ENCODE measurements at regions not wholly inside any gene's neighbourhood (a gene's known extent, or its start where the extent isn't known, plus 50 kb on each side); places are given as distances from the start of the nearest gene placed in this dataset.

DNA sequence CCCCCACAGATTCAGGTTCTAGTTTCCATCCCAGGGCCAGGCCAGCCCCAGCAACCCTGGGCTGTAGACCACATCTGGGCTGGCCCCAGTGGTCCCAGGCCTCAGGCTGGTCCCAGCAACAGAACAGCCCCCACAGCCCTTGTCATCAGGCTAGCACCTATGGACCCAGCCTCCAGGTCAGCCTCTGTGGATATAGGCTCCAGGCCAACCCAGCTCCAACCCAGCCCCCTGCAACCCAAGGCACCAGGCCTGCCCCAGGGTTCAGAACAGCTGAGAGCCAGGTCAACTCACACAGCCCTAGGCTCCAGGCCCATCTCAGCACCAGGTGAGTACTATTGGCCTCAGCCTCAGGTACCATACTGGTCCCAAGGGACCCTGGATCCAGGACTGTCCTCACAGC is 155.3 kb downstream of the PWWP3B start:
- TF ChIP-seq GATA2 (IDR thresholded peaks at IDR 0.05; ENCODE audit: low read depth, low read length) (no peak), GATA3 (IDR thresholded peaks at IDR 0.05; ENCODE audit: low read depth, low read length) (no peak)

DNA sequence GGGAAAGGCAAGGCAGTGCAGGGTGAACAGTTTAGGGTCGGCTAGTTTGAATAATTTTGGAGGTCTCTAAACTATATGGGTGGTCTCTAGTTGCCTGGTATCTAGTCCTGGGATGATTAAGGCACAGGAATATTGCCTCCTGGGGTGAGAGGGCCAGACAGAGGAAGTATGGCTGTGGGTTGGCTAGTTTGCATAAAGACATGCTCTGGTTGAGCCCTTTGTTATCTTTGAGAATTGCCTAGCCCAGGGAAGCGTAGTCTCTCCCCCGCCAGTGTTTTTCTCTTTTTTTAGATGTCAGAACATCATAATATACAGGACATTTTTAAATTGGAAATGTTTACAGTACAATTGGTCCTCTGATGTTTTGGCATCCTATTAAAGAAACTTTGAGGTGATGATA is 163.5 kb downstream of the PWWP3B start:
- TF ChIP-seq GATA3 (IDR thresholded peaks at IDR 0.05; ENCODE audit: low read depth, low read length) (no peak), GATA2 (IDR thresholded peaks at IDR 0.05; ENCODE audit: low read depth, low read length) (no peak)

GRCh38 chrX:106341823-106342222 is 173.7 kb downstream of the PWWP3B start:
- TF ChIP-seq GATA2 (IDR thresholded peaks at IDR 0.05; ENCODE audit: low read depth, low read length) (no peak), GATA3 (IDR thresholded peaks at IDR 0.05; ENCODE audit: low read depth, low read length) (no peak)

- TF ChIP-seq GATA3 (IDR thresholded peaks at IDR 0.05; ENCODE audit: low read depth, low read length) (no peak), GATA2 (IDR thresholded peaks at IDR 0.05; ENCODE audit: low read depth, low read length) (no peak)
These were observed 188.5 kb downstream of the PWWP3B start for GRCh38 chrX:106356580-106356979.

DNA sequence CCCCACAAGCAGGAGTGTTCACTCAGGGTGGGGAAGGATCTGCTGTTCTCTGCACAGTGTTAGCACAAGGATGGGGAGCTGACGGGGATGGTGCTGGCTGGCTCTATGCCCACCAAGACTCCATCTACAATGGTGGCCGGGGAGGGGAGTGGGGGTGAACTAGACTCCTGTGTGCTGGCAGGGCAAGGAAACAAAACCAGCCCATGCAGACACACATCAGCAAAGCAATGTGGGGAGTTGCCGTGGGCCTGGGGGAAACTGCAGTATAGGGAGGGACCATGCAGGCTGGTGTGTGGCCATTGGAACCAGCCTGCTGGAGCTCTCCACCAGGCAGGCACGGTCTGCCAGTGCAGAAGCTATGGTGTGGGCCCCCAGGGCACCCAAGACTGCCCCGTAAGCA is 195.1 kb downstream of the PWWP3B start:
- no peak for TF ChIP-seq GATA3 (IDR thresholded peaks at IDR 0.05; ENCODE audit: low read depth, low read length)
- TF ChIP-seq GATA2 (IDR thresholded peaks at IDR 0.05; ENCODE audit: low read depth, low read length) = no peak

- TF ChIP-seq GATA2 (IDR thresholded peaks at IDR 0.05; ENCODE audit: low read depth, low read length) (no peak), GATA3 (IDR thresholded peaks at IDR 0.05; ENCODE audit: low read depth, low read length) (no peak)
These were observed 210.5 kb downstream of the PWWP3B start for GRCh38 chrX:106378616-106379015.

GRCh38 chrX:106391284-106391911 is 220.4 kb upstream of the RADX start:
- no peak for TF ChIP-seq GATA2 (IDR thresholded peaks at IDR 0.05; ENCODE audit: low read depth, low read length)
- TF ChIP-seq GATA3 (IDR thresholded peaks at IDR 0.05; ENCODE audit: low read depth, low read length) = no peak

GRCh38 chrX:106392346-106392745 is 219.4 kb upstream of the RADX start:
- TF ChIP-seq GATA2 (IDR thresholded peaks at IDR 0.05; ENCODE audit: low read depth, low read length) (no peak), GATA3 (IDR thresholded peaks at IDR 0.05; ENCODE audit: low read depth, low read length) (no peak)

DNA sequence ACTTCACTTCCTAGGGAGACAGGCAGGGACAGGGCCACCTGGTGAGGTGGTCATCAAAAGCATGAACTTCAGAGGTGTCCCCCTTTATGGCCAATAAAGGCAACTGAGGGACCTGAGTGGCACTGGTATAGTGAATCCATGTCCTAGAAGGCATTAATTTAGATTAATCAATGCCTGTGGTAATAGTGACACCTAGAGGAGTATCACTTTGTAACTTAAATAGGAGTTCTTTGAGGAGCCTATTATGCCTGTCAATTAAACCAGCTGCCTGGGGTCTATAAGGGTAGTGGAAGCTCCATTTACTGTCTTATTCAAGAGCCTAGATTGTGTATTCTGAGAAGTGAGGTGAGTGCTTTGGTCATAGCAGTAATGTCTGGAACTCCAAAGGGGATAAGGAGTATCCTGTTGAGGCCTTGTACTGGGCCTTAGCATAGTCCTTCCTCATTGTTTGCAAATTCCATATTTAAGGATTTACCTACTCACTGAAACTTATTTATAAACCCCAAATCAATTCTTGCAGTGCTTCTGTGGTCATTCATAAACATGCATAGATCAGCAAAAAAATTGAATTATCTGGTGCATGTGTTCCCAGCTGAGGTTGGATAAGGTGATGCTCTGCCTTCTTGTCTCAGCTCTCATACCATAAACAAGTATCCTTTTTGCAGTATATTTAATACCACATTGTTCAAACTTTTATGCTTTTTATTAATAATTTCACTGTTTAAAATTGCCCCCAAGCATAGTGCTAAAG is 213.8 kb upstream of the RADX start:
- no peak for TF ChIP-seq GATA3 (IDR thresholded peaks at IDR 0.05; ENCODE audit: low read depth, low read length)
- TF ChIP-seq GATA2 (IDR thresholded peaks at IDR 0.05; ENCODE audit: low read depth, low read length) = no peak

- TF ChIP-seq GATA2 (IDR thresholded peaks at IDR 0.05; ENCODE audit: low read depth, low read length) (no peak), GATA3 (IDR thresholded peaks at IDR 0.05; ENCODE audit: low read depth, low read length) (no peak)
These were observed 209.7 kb upstream of the RADX start for GRCh38 chrX:106401965-106402559.

GRCh38 chrX:106404512-106404911 is 207.3 kb upstream of the RADX start:
- no peak for TF ChIP-seq GATA3 (IDR thresholded peaks at IDR 0.05; ENCODE audit: low read depth, low read length)
- TF ChIP-seq GATA2 (IDR thresholded peaks at IDR 0.05; ENCODE audit: low read depth, low read length) = no peak

- TF ChIP-seq GATA2 (IDR thresholded peaks at IDR 0.05; ENCODE audit: low read depth, low read length) (peak; percentile 16; the same call in 1 of the 2 replicates), GATA3 (IDR thresholded peaks at IDR 0.05; ENCODE audit: low read depth, low read length) (no peak)
These were observed 196.4 kb upstream of the RADX start for GRCh38 chrX:106415276-106415895.

DNA sequence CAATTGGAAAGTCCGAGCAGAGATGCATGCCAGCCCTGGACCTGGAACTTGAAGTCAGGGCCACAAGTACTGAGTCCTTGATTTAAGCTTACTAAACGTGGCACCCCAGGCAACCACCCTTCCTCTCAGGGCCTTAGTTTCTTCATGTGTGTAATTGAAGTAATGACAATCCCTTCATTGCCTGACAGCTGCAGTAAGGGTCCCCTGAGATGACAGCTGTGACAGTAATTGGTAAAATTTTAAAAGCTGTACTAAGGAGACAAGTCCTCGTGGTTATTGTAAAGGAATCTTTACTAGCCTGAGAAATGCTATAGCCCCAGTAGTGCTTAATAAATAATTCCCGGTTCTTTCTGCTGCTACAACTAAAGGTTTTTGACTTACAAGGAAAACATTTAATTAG is 175.1 kb upstream of the RADX start:
- TF ChIP-seq GATA3 (IDR thresholded peaks at IDR 0.05; ENCODE audit: low read depth, low read length) (no peak), GATA2 (IDR thresholded peaks at IDR 0.05; ENCODE audit: low read depth, low read length) (no peak)

- TF ChIP-seq GATA3 (IDR thresholded peaks at IDR 0.05; ENCODE audit: low read depth, low read length) (no peak), GATA2 (IDR thresholded peaks at IDR 0.05; ENCODE audit: low read depth, low read length) (no peak)
These were observed 174.4 kb upstream of the RADX start for GRCh38 chrX:106437407-106437806.
